Astrocyte (in vitro differentiated cells and primary cell): ENCODE measurements at regions not wholly inside any gene's neighbourhood (a gene's known extent, or its start where the extent isn't known, plus 50 kb on each side); places are given as distances from the start of the nearest gene placed in this dataset.
A peak's percentile ranks its signal among the peaks of the same experiment; 100 is the strongest.

Experiments
- DNase-seq: peaks from one replicate; pipeline ENCODE4 v3.0.0-alpha.2; 2010; ENCODE audit warnings: low read depth
- FAIRE-seq: peaks from 2 replicates; lab custom pipeline; 2011; peaks lifted over from hg19 to GRCh38; lab: Jason Lieb, UNC
- H2AFZ ChIP-seq: 2 replicates; pipeline ENCODE4 v1.6.0; 2012; ENCODE audit warnings: low read depth, low read length, inconsistent platforms
- H3K27ac ChIP-seq: 2 replicates; pipeline ENCODE4 v1.5.1; 2011; ENCODE audit warnings: low read depth, low read length, inconsistent platforms
- H3K27me3 ChIP-seq: 2 replicates; pipeline ENCODE4 v1.6.0; 2011; ENCODE audit warnings: low read length, inconsistent platforms; ENCODE audit not compliant: insufficient read depth
- H3K36me3 ChIP-seq: 2 replicates; pipeline ENCODE4 v1.5.1; 2011; ENCODE audit warnings: low read length, inconsistent platforms; ENCODE audit not compliant: insufficient read depth
- H3K4me1 ChIP-seq: 2 replicates; pipeline ENCODE4 v1.5.1; 2011; ENCODE audit warnings: low read length, inconsistent platforms; ENCODE audit not compliant: insufficient read depth
- H3K4me2 ChIP-seq: 2 replicates; pipeline ENCODE4 v1.6.0; 2012; ENCODE audit warnings: low read length, inconsistent platforms
- H3K4me3 ChIP-seq: 2 replicates; pipeline ENCODE4 v1.5.1; 2011; ENCODE audit warnings: low read depth, mild to moderate bottlenecking, low read length, inconsistent platforms; ENCODE audit not compliant: insufficient read depth
- H3K79me2 ChIP-seq: 2 replicates; pipeline ENCODE4 v1.6.0; 2012; ENCODE audit warnings: mild to moderate bottlenecking, low read length, inconsistent platforms; ENCODE audit not compliant: insufficient read depth
- H3K9ac ChIP-seq: 2 replicates; pipeline ENCODE4 v1.6.0; 2012; ENCODE audit warnings: mild to moderate bottlenecking, low read length, inconsistent platforms
- H3K9me3 ChIP-seq: 2 replicates; pipeline ENCODE4 v1.5.1; 2012; ENCODE audit warnings: low read depth, mild to moderate bottlenecking, low read length, inconsistent platforms; ENCODE audit not compliant: insufficient read depth
- H4K20me1 ChIP-seq: 2 replicates; pipeline ENCODE4 v1.6.0; 2012; ENCODE audit warnings: low read length, inconsistent platforms; ENCODE audit not compliant: insufficient read depth
- H3K27ac Mint-ChIP-seq: one replicate; pipeline ENCODE4 v1.8.0; 2021; ENCODE audit warnings: mild to moderate bottlenecking, mixed read lengths; ENCODE audit not compliant: unreplicated experiment
- H3K27me3 Mint-ChIP-seq: one replicate; pipeline ENCODE4 v1.8.0; 2021; ENCODE audit warnings: low read depth, mixed read lengths; ENCODE audit not compliant: unreplicated experiment
- H3K36me3 Mint-ChIP-seq: one replicate; pipeline ENCODE4 v1.8.0; 2021; ENCODE audit warnings: low read depth, mixed read lengths; ENCODE audit not compliant: unreplicated experiment
- H3K4me1 Mint-ChIP-seq: one replicate; pipeline ENCODE4 v1.8.0; 2021; ENCODE audit warnings: low read depth, mixed read lengths; ENCODE audit not compliant: unreplicated experiment
- H3K4me3 Mint-ChIP-seq: one replicate; pipeline ENCODE4 v1.8.0; 2021; ENCODE audit warnings: mild to moderate bottlenecking, moderate library complexity, mixed read lengths; ENCODE audit not compliant: unreplicated experiment
- H3K9me3 Mint-ChIP-seq: one replicate; pipeline ENCODE4 v1.8.0; 2021; ENCODE audit warnings: mild to moderate bottlenecking, mixed read lengths; ENCODE audit not compliant: unreplicated experiment
- CTCF ChIP-seq: IDR thresholded peaks from 2 replicates; pipeline ENCODE4 v1.5.1; 2011; ENCODE audit warnings: low read depth, mild to moderate bottlenecking, inconsistent platforms, low read length, moderate library complexity; ENCODE audit not compliant: insufficient read depth
- EZH2 ChIP-seq: IDR thresholded peaks from 2 replicates; pipeline ENCODE4 v1.6.1; 2012; ENCODE audit warnings: mild to moderate bottlenecking, low read length, inconsistent platforms; ENCODE audit not compliant: insufficient read depth

GRCh38 chr1:115539736-115540135 is 102.0 kb upstream of the VANGL1 start:
- H3K79me2 ChIP-seq: no peaks in the 10 kb centered on the region
- Mint-ChIP-seq H3K27ac (no peak overlapping the region), H3K4me1 (peaks cover 13% of the 10 kb centered on the region), H3K4me3 (no peak overlapping the region), H3K27me3 (no peaks in the 10 kb centered on the region), H3K9me3 (peaks cover 6% of the 10 kb centered on the region), H3K36me3 (no peaks in the 10 kb centered on the region)
- H3K27me3 ChIP-seq: no peaks in the 10 kb centered on the region
- H3K9ac ChIP-seq: no peak overlapping the region
- DNase-seq (peak; percentile 69), FAIRE-seq (no peak)
- no peak overlapping the region for H2AFZ ChIP-seq
- H4K20me1 ChIP-seq: no peaks in the 10 kb centered on the region
- no peak overlapping the region for H3K27ac ChIP-seq
- no peaks in the 10 kb centered on the region for H3K4me1 ChIP-seq
- no peak overlapping the region for H3K4me3 ChIP-seq
- no peaks in the 10 kb centered on the region for H3K9me3 ChIP-seq
- TF ChIP-seq CTCF: no peak
- no peak for TF ChIP-seq EZH2
- no peak overlapping the region for H3K4me2 ChIP-seq
- no peaks in the 10 kb centered on the region for H3K36me3 ChIP-seq

- no peak for DNase-seq
- Mint-ChIP-seq H3K4me3 (no peak overlapping the region), H3K9me3 (peaks cover 6% of the 10 kb centered on the region), H3K36me3 (no peaks in the 10 kb centered on the region), H3K27me3 (no peaks in the 10 kb centered on the region), H3K4me1 (peaks cover 15% of the 10 kb centered on the region), H3K27ac (no peak overlapping the region)
- Histone ChIP-seq H3K27ac (no peak overlapping the region), H4K20me1 (no peaks in the 10 kb centered on the region), H3K9ac (no peak overlapping the region), H2AFZ (no peak overlapping the region), H3K4me1 (no peaks in the 10 kb centered on the region), H3K4me3 (no peak overlapping the region), H3K4me2 (no peak overlapping the region), H3K27me3 (no peaks in the 10 kb centered on the region), H3K9me3 (no peaks in the 10 kb centered on the region), H3K36me3 (no peaks in the 10 kb centered on the region), H3K79me2 (no peaks in the 10 kb centered on the region)
- TF ChIP-seq CTCF (no peak), EZH2 (no peak)
- FAIRE-seq: no peak
These were observed 102.7 kb upstream of the VANGL1 start for GRCh38 chr1:115539061-115539460.

- no peak overlapping the region for H3K27ac Mint-ChIP-seq
- peaks cover 6% of the 10 kb centered on the region for H3K9me3 Mint-ChIP-seq
- no peak for TF ChIP-seq CTCF
- TF ChIP-seq EZH2: no peak
These were observed 103.2 kb upstream of the VANGL1 start for GRCh38 chr1:115538579-115538978.

More at GRCh38 chr1:115538579-115538978, 103.2 kb upstream of the VANGL1 start:
- H3K79me2 ChIP-seq: no peaks in the 10 kb centered on the region
- no peak overlapping the region for H3K4me2 ChIP-seq
- FAIRE-seq: no peak
- Mint-ChIP-seq H3K36me3 (no peaks in the 10 kb centered on the region), H3K27me3 (no peaks in the 10 kb centered on the region), H3K4me1 (peaks cover 17% of the 10 kb centered on the region), H3K4me3 (no peak overlapping the region)
- H2AFZ ChIP-seq: no peak overlapping the region
- no peak overlapping the region for H3K27ac ChIP-seq
- no peaks in the 10 kb centered on the region for H3K4me1 ChIP-seq
- no peaks in the 10 kb centered on the region for H4K20me1 ChIP-seq
- H3K27me3 ChIP-seq: no peaks in the 10 kb centered on the region
- H3K4me3 ChIP-seq: no peak overlapping the region
- no peaks in the 10 kb centered on the region for H3K9me3 ChIP-seq
- H3K9ac ChIP-seq: no peak overlapping the region
- no peak for DNase-seq
- no peaks in the 10 kb centered on the region for H3K36me3 ChIP-seq
